HL-60/S4 treated with retinoic acid at 250 ng/mL for 4 days and 3 days (cell line): ENCODE measurements at regions not wholly inside any gene's neighbourhood (a gene's known extent, or its start where the extent isn't known, plus 50 kb on each side); places are given as distances from the start of the nearest gene placed in this dataset.

Source experiments
- in situ Hi-C: fragments of 300-500 bp; cut with MboI; formaldehyde crosslinking; loops from 2 replicates; pipeline ENCODE4 v1.7.0; 2022; ENCODE audit warnings: low sequenced_read_pairs

- in situ Hi-C loops: no loop called here
These were observed 252.7 kb upstream of the KCNMB2 start for GRCh38 chr3:178283561-178283960.

- in situ Hi-C loops: no loop called here
These were observed 252.1 kb upstream of the KCNMB2 start for GRCh38 chr3:178284181-178284580.

- in situ Hi-C loops: no loop called here
These were observed 248.2 kb upstream of the KCNMB2 start for GRCh38 chr3:178288074-178288473.

- in situ Hi-C loops: no loop called here
These were observed 246.6 kb upstream of the KCNMB2 start for GRCh38 chr3:178289544-178290160.

- in situ Hi-C loops: no loop called here
These were observed 244.5 kb upstream of the KCNMB2 start for GRCh38 chr3:178291574-178292370.

GRCh38 chr3:178295292-178295912, 240.8 kb upstream of the KCNMB2 start:
- in situ Hi-C loops: no loop called here

GRCh38 chr3:178297199-178297598, 239.0 kb upstream of the KCNMB2 start:
- in situ Hi-C loops: no loop called here

GRCh38 chr3:178297740-178298139, 238.5 kb upstream of the KCNMB2 start:
- in situ Hi-C loops: no loop called here

- in situ Hi-C loops: no loop called here
These were observed 235.7 kb upstream of the KCNMB2 start for GRCh38 chr3:178300441-178300959.

GRCh38 chr3:178302966-178303930, 233.0 kb upstream of the KCNMB2 start:
- in situ Hi-C loops: no loop called here

- in situ Hi-C loops: no loop called here
These were observed 231.3 kb upstream of the KCNMB2 start for GRCh38 chr3:178304758-178305467.

- in situ Hi-C loops: no loop called here
These were observed 229.7 kb upstream of the KCNMB2 start for GRCh38 chr3:178306432-178307115.

- in situ Hi-C loops: no loop called here
These were observed 227.5 kb upstream of the KCNMB2 start for GRCh38 chr3:178308771-178309170.

GRCh38 chr3:178310949-178311348, 225.3 kb upstream of the KCNMB2 start:
- in situ Hi-C loops: no loop called here

GRCh38 chr3:178313716-178314115, 222.5 kb upstream of the KCNMB2 start:
- in situ Hi-C loops: no loop called here

- in situ Hi-C loops: no loop called here
These were observed 217.9 kb upstream of the KCNMB2 start for GRCh38 chr3:178318340-178318739.

- in situ Hi-C loops: no loop called here
These were observed 217.1 kb upstream of the KCNMB2 start for GRCh38 chr3:178318941-178319816.
